ENCODE measurements at regions not wholly inside any gene's neighbourhood (a gene's known extent, or its start where the extent isn't known, plus 50 kb on each side); places are given as distances from the start of the nearest gene placed in this dataset.
A peak's percentile ranks its signal among the peaks of the same experiment; 100 is the strongest.

DNA sequence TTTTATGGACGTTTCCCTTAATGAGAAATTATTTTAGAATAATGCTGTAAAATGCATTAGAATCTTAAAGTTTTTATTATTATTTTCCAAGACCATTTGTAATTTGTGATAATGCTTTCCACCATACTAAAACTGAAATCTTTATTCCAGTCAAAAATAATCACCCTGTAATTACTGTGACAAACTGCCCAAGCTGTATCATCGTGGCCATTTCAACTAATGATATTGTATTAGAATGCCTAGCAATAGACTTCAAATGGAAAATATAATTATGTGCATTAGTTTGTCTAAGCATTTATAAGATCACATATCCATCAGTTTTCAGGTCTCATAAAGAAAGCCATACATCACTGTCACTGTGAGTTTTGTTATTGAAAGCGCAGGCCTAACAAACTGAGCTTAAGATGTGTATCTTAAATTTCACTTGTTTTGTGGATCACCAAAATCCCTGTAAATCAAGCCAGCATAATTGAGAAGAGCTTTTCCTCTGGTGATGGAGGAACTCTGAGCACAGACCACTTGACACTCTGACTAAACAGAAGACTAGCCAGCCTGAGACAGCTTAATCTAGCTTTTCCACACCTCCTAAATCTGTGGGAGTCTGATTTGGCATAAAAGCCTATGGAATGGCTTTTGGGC is 1312.2 kb upstream of the ACVR2A start:
- no peak for DNase-seq

DNA sequence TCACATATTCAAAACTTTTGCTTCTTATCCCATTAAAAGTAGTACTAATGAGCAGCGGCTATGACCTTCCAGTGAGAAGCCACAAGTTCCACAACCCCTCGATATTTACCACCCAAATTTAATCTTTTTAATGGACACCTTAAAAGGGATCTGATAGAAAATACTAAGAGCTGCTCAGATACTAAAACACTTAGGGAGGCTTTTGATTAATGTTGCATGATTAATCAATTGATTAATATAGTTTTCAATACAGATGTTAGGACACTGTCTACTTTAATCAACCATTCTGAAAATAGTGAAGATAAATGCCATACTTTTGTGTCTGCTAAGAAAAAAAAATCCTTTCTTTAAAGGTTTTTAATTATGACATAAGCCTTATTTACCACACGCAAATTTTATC is 1312.8 kb upstream of the ACVR2A start:
- no peak for DNase-seq

DNA sequence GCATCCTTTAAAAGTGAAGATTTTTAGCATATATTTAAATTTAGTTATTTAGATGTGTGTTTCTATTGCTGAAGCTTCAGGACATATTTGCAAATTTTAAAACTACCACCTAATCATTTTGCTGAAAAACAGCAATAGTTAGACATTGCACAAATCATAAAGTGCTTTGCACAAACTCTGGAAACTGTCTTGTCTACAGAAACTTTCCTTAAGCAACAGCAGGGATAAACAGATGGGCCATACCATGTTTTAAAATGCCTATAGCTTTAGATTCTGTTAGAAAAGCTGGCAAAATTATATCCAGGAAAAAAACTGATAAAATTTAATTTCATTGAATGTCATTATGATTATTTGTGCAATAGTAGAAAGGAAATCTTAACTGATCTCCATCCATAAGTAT is 1313.9 kb upstream of the ACVR2A start:
- DNase-seq = no peak

DNA sequence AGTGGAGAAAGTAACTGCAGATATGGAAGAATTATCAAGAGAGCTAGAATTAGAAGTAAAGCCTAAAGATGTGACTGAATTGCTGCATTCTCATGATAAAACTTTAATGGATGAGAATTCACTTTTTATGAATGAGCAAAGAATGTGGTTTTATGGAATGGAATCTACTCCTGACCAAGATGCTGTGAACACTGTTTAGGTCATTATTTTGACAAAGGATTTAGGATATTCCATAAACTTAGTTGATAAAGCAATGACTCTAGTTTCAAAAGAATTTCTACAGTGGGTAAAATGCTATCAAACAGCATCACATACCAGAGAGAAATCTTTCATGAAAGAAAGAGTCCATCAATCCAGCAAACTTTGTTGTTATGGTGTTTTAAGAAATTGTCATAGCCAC is 1317.7 kb upstream of the ACVR2A start:
- no peak for DNase-seq

DNA sequence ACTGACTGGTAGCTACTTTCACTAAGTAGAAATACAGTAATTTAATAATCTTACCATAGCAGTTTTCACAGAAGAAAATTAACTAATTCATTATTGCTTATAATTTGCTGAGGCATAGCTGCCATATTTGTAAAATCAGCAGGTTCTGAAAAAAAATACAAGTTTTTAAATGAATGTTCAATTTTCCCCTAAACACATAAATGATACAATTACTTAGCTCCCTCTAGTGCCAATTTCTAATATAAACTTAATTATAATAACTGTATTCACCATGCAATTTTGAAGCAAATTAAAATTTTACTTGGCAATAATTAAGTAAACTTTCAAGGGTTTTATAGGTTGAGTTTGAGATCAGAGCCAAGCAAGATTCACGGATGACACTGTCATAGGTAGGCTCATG is 1321.6 kb upstream of the ACVR2A start:
- peak; percentile 25 for DNase-seq

DNA sequence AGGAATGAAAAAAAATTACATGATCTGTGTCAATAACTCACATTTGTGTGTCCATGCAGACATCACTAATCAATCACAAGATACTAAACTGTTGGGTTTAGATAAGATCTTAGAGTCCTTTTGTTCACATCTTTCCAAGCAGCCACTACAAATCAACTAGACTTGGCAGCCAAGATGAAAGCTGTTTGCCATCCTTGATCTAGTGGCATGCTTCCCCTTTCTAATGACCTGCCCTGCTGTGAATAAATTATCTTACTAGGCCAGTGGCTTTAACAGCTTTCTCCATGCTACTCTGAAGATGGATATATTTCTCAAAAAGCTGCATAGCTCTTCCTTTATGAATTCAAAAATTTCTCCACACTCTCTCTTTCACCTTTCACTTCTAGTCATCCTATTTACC is 1338.0 kb upstream of the ACVR2A start:
- DNase-seq = no peak

DNA sequence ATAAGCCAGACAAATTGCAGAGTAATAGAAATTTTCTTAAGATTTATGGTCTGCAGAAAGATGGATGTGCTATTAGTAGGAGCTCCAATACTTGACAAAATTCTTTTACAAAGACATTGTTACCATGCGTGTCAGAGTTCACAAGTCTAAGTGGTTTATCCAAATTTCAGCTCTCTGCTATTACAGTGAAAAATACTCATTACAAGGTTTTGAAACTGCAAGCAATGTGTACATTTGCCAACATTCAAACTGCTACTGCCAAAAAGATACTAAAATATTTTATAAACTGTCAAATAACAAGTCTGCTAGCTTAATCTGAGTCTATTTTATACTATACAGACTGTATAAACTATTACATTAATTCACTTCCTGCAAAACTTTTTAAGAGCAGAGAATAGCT is 1341.5 kb upstream of the ACVR2A start:
- DNase-seq = no peak

DNA sequence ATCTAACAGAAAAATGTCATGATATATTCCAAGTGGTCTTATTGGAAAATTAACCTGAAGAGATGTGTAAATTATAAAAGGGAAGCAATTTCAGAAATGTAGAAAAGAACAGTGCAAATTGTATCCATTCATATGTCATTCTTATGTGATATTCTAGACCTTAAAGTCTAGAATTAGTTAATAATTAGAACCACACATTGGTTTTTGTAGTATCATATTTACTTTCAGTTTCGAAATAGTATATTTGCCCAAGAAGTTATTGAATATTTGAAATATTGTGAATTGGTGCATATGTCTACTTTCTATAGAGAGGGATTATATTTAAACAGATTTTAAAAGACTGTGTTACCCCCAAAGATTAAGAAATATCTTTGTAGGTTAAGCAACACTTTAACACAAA is 1348.6 kb upstream of the ACVR2A start:
- no peak for DNase-seq

DNA sequence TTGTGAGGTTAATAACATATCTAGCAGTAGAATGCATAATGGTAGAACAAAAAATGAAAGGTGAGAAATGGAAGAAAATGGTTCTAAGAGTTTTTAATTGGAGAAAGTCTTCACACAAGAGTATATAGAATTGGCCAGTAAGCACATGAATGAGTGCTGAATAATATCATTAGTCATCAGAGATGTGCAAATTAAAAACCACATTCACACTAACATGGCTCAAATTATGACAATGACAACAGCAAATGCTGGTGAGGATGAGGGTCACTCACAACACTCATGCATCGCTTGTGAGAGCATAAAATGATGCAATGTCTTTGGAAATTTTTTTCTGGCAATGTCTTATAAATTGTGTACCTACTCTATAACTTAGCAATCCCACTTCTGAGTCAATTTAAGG is 1355.4 kb upstream of the ACVR2A start:
- no peak for DNase-seq

DNA sequence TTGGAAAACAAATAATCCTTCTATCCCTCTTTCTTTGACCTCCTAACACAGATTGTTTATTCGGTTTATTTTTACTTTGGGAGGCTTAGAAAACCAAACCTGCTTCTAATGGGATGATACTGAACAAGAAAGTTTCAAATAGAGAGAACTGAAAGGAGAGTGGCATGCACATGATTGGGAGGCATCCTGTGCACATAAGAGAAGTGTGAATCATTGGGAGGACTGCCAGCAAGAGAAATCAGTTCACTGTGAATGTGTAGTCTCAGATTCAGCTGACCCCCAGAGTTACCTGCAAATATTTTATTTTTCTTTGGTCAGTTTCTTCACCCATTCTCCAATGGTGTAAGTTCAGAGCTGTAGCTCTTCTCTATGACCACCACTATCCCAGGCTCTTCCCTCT is 1363.2 kb upstream of the ACVR2A start:
- DNase-seq = no peak

DNA sequence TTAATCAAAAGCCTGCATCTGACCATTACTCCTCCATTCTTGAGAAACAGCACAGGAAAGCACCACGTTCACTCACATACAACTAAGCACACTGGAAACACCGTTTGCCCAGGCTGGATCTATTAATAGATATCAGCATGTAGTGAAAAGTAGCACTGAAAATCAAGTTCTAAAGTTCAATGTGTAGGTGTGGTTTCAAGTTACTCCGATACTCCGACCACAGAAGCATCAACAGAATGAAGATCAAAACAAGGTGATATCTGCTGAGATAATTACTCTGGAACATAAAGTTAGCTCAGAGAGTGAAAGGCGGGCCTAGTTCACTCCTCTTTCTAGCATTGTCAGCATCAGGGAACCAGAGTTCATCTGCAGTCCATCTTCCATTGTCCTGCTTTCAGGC is 1367.4 kb upstream of the ACVR2A start:
- no peak for DNase-seq

DNA sequence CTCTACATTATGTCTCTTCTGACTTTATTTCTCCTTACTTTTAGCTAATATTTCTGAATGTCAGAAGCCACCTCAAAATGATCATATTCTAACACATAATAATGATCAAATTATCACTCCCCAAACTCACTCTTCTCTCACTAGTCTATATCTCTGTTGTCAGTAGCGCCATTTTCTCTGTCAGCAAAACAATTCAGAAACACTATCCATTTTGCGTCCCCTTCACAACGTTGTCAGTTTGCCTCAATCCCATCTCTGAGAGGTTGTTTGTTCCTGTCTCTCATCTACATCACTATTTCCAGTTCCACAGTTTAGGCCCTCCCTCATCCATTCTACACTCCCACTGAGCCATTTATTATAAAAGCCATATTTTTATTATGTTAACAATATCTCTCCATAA is 1376.3 kb upstream of the ACVR2A start:
- no peak for DNase-seq

DNA sequence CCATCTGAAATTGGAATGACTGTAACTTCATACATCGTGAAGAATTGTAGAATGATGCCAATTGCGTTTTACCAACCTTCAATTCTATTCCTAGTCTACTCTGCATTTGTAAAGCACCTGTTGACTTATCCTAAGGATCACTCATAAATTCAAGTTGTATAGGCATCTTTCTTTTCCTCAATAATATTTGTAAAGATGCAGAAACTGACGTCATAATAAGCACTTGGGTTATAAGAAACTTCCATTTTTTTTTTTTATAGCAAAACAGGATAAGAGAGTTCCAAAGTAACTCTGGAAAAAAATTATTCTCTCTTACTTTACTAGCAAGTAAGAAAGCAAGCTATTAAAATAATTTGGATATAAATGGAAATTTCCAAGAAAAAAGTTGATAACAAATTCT is 1377.4 kb upstream of the ACVR2A start:
- DNase-seq = no peak

DNA sequence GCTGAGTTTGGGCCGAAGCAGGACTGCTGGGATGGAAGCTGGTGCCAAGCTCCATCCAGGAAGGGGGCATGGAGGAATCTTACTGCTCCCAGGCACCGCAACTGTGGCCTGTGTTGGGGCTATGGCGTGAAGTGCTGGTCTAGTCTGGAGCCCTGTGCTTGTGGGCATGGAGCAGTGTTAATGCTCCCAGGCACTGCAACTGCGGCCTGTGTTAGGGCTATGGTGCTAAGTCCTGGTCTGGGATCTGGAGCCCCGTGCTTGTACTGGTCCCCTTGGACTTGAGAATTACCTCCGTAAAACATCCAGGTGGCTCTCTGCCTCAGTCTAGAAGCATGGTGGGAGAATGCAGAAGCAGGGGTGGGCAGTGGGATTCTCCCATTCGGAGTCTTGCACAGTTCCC is 1379.4 kb upstream of the ACVR2A start:
- no peak for DNase-seq

DNA sequence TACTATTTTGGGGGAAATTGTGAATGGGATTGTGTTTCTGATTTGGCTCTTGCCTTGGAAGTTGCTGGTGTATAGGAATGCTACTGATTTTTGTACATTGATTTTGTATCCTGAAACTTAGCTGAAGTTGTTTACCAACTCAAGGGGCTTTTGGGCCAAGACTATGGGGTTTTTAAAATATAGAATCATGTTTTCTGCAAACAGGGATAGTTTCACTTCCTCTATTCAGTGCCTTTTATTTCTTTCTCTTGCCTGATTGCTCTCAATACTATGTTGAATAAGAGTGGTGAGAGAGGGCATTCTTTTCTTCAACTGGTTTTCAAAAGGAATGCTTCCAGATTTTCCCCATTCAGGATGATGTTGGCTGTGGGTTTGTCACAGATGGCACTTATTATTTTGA is 1383.8 kb upstream of the ACVR2A start:
- no peak for DNase-seq

DNA sequence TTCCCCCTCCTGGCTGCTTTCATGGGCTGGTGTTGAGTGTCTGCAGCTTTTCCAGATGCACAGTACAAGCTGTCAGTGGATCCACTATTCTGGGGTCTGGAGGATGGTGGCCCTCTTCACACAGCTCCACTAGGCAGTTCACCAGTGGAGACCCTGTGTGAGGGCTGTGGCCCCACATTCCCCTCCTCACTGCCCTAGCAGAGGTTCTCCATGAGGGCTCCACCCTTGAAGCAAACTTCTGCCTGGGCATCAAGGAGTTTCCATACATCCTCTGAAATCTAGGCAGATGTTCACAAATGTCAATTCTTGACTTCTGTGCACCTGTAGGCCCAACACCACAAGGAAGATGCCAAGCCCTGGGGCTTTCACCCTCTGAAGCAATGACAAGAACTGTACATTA is 1386.2 kb upstream of the ACVR2A start:
- DNase-seq = no peak

DNA sequence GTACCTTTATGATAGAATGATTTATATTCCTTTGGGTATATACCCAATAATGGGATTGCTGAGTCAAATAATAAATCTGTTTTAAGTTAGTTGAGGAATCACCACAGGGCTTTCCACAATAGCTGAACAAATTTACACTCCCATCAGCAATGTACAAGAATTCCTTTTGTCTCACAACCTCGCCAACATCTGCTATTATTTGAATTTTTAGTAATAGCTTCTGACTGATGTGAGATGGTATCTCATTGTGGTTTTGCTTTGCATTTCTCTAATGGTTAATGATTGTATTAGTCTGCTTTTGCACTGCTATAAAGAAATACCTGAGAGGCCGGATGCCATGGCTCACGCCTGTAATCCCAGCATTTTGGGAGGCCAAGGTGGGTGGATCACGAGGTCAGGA is 1387.6 kb upstream of the ACVR2A start:
- no peak for DNase-seq

DNA sequence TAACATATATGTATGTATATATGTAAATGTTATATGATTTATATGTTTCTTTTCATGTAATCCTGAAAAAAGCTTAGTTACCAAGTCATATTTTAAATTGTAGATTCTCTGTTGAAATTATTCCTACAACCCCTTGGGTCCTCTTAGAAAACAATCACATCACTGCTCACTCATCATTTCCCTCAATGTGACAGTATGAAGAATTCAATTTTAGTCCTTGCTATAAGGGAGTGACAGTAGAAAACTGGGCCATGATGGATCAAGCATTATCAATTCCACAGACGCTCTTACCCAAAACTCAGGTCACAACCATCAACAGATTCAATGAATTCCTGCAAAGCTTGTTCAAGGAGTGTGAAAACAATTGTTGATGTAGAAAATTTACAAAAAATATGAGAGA is 1389.5 kb upstream of the ACVR2A start:
- no peak for DNase-seq

DNA sequence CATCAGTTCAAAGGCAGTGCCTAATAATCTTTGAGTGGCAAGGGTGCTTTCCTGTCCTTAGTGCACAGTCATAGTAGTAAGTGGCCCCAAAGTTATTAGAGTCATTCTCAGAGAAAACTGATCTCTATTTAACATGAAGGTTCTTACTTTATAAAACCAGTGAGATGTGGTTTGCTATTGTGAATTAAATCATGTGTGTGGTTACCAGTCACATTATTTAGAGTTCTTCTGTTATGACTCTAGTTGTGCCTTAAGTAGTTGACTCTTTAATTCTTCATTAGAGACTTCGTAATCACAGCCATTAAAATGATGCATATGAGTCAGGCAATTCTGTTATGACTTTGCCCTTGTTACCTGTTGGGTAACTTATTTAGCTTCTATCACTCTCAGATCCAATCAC is 1392.9 kb upstream of the ACVR2A start:
- DNase-seq = no peak

DNA sequence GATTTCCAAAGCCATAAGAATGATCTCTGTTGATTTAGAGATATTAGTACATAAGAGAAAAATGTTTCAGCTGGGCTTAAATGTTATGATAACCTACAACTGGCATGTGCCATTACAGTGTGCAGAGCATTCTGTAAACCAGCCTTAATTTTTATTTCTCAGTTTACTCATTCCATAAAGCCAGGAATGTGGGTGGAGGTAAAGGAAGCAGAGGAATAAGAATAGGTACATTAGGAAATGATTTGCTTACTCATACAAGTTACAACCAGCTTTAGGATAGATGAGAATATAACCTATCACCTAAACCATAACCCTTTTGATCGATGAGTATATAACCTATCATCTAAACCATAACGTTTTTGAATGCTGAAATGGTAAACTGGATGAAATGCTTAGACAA is 1394.7 kb upstream of the ACVR2A start:
- DNase-seq = no peak

DNA sequence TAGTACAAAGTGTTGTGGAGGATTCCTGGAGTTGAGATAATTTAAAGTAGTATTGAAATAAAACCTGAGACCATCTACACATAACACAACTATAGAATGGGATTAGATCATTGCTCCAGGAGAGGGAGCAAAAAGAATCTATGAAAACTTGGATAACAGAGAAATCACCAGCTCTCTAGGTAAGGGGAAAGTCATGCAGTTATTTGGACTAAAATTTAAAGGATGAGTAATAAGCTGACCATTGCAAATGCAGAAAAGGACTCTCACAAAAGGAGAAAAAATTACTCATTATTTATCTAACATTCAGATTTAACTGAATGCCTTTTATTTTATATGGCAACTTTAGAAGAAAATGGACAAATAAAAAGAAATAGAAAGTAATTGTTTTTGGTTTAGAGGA is 1399.8 kb upstream of the ACVR2A start:
- no peak for DNase-seq

DNA sequence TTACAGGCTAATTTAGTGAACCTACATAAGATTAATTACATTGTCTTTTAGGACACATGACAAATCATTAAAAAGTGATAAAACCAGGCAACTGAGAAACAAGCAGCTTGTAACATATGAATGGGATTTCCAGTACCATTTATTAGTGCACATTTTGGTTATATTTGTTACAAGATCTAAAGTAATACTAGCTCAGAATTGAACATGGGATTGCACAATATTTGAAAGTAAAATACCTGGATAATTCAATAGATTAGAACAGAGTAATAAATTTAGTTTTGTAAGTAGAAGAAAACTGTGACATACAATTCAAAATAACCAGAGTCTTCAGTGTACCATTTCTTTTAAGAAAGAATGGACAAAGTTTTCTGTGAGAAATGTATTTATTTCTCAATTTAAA is 1400.7 kb upstream of the ACVR2A start:
- no peak for DNase-seq

DNA sequence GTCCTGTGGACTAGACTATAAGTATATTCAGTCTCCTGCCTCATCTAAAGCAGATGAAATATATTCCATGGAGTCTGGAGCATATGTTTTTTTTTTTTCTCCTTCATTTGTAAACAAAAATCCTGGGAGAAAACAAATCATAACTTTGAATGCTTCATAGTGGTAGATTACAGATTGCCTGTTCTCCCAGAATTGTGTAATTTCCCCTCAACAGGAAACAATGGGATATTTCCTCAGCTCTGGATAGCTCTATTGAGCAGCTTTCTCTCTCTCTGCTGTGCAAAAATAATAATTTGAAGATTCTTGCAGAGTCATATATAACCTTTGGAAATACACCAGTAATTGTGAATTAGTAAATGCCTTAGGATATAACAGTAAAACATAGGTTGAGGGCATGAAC is 1406.6 kb upstream of the ACVR2A start:
- DNase-seq = no peak

DNA sequence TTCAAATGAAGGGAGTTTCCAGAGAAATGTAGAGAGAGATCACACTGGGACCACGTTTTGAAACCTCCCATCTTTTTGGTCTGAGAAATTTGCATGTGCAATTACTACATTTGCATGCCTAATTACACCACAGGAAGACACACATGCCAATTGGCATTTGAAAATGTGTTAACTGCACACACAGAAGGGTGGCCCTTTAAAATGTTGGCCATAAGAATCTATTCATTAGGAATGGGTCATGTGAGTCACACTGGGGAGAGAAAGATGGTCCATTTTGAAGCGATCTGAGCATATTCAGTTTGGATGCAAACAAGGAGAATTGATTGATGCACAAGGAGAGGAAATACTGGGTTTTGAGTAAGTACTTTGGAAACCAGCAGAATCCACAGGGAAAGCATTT is 1407.1 kb upstream of the ACVR2A start:
- DNase-seq = no peak

DNA sequence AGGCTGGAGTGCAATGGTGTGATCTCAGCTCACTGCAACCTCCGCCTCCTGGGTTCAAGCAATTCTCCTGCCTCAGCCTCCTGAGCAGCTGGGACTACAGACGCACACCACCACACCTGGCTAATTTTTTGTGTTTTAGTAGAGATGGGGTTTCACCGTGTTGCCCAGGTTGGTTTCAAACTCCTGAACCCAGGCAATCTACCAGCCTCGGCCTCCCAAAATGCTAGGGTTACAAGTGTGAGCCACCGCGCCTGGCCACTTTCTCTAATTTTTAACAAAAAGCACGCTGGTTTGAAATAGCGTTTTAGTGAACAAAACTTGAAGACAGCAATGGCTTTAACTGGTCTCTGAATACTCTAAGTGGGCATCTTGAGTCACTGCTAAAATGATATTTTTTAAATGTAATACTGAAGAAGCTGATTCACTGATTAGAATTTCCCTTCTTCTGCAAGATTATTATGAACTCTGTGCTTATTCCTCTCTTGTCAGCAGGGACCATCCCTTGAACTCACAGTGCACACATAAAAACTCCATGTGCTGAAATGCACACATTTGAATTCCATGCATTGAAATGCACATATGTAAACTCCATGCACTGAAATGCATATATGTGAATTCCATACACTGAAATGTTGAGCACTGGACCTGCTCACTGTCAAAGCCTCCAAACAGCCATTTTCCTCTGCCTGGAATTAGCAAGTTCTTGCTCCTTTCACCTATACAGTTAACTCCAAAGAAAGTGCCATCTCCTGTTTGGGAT is 1411.5 kb upstream of the ACVR2A start:
- DNase-seq = no peak
